NT2/D1 (cell line): ENCODE measurements at regions not wholly inside any gene's neighbourhood (a gene's known extent, or its start where the extent isn't known, plus 50 kb on each side); places are given as distances from the start of the nearest gene placed in this dataset.

ENCODE experiments used
- DNase-seq: peaks from one replicate; pipeline ENCODE4 v3.0.0-alpha.2; 2011; ENCODE audit warnings: low read depth, low spot score
- H3K27me3 ChIP-seq: 2 replicates; pipeline ENCODE4 v1.6.0; 2011; ENCODE audit warnings: mild to moderate bottlenecking; ENCODE audit not compliant: insufficient read length, insufficient read depth
- H3K36me3 ChIP-seq: 2 replicates; pipeline ENCODE4 v1.6.1; 2011; ENCODE audit warnings: mild to moderate bottlenecking, low read length, mixed read lengths; ENCODE audit not compliant: insufficient read depth, insufficient read length
- H3K4me1 ChIP-seq: 2 replicates; pipeline ENCODE4 v1.5.1; 2011; ENCODE audit not compliant: insufficient read depth, insufficient read length
- H3K4me3 ChIP-seq: 2 replicates; pipeline ENCODE4 v1.5.1; 2011; ENCODE audit warnings: low read depth; ENCODE audit not compliant: insufficient read length
- H3K9ac ChIP-seq: 2 replicates; pipeline ENCODE4 v1.6.0; 2011; ENCODE audit warnings: low read depth; ENCODE audit not compliant: insufficient read length
- H3K9me3 ChIP-seq: 2 replicates; pipeline ENCODE4 v1.5.1; 2011; ENCODE audit warnings: mild to moderate bottlenecking, low read length; ENCODE audit not compliant: insufficient read depth
- SUZ12 ChIP-seq: IDR thresholded peaks from 2 replicates; pipeline ENCODE4 v1.6.1; 2011; ENCODE audit not compliant: insufficient read length, insufficient read depth; ENCODE audit errors: extremely low read depth
- YY1 ChIP-seq: IDR thresholded peaks from 2 replicates; pipeline ENCODE4 v1.6.1; 2011; ENCODE audit not compliant: insufficient read length, insufficient read depth
- ZNF274 ChIP-seq: IDR thresholded peaks from 2 replicates; pipeline ENCODE4 v1.6.1; 2011; ENCODE audit warnings: mild to moderate bottlenecking, low read depth, low read length

GRCh38 chr1:47524272-47524671, 86.4 kb downstream of the FOXD2 start:
- Histone ChIP-seq H3K36me3 (no peaks in the 10 kb centered on the region), H3K27me3 (peaks cover 7% of the 10 kb centered on the region), H3K9ac (no peak overlapping the region), H3K4me1 (peaks cover 3% of the 10 kb centered on the region), H3K9me3 (peaks cover 30% of the 10 kb centered on the region), H3K4me3 (no peak overlapping the region)
- DNase-seq = no peak
- TF ChIP-seq SUZ12 (no peak), YY1 (no peak), ZNF274 (no peak)

GRCh38 chr1:47527653-47528272, 89.9 kb downstream of the FOXD2 start:
- Histone ChIP-seq H3K36me3 (no peaks in the 10 kb centered on the region), H3K9me3 (peaks cover 43% of the 10 kb centered on the region), H3K4me1 (peaks cover 3% of the 10 kb centered on the region), H3K9ac (no peak overlapping the region), H3K4me3 (no peak overlapping the region), H3K27me3 (no peaks in the 10 kb centered on the region)
- TF ChIP-seq SUZ12 = no peak
- TF ChIP-seq ZNF274 = no peak
- TF ChIP-seq YY1 = no peak
- DNase-seq = no peak

GRCh38 chr1:47529520-47530098, 91.8 kb downstream of the FOXD2 start:
- no peaks in the 10 kb centered on the region for H3K27me3 ChIP-seq
- TF ChIP-seq ZNF274 (no peak), SUZ12 (no peak), YY1 (no peak)
- H3K9me3 ChIP-seq = peaks cover 43% of the 10 kb centered on the region
- peaks cover 7% of the 10 kb centered on the region for H3K4me1 ChIP-seq
- H3K9ac ChIP-seq = no peak overlapping the region
- DNase-seq = no peak
- H3K36me3 ChIP-seq = no peaks in the 10 kb centered on the region
- no peak overlapping the region for H3K4me3 ChIP-seq

DNA sequence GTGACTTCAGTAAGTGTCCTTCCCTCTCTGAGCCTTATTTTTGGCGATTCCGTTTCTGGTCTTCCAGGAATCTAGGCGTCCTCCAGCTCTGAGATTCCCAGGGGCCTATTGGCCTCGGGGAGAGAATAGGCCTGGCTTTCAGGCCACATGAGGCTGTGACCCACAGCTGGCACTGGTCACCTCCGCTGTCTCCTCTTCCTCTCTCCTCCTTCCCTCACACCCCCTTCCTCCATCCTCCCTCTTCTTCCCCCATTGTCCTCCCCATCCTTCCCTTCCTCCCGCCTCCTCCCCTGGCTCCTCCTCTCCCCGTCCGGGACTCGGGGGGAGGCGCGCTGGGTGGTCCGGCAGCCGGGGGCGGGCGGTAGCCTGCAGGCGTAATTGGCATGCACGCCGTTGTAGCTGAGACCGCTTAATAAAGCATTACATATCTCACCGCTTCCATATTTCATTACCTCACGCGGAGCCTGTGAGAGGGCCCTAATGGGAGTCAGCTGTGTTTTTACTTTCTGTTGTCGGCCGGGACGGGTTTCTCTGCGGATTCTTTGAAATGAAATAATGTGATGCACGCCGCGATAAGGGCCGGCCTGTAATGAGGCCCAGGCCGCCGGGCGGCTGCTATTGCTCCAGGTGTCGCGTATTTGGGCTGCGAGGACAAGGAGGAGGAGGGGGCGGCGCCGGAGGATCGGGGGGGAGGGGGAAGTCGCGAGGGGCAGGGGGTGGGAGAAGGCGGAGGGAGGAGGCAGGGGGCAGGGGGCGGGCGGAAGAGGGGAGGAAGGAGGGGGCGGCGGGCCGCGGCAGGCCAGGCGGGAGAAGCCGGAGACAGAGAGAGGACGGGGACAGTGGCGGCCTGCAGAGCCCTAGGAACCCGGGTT, 95.3 kb downstream of the FOXD2 start:
- Histone ChIP-seq H3K9me3 (peaks cover 24% of the 10 kb centered on the region), H3K36me3 (no peaks in the 10 kb centered on the region), H3K27me3 (no peaks in the 10 kb centered on the region), H3K4me1 (peaks cover 14% of the 10 kb centered on the region), H3K4me3 (peak overlapping the region; percentile 43), H3K9ac (peak overlapping the region; percentile 74)
- peak; percentile 79 for DNase-seq
- TF ChIP-seq ZNF274 (no peak), SUZ12 (no peak), YY1 (no peak)

- H3K9me3 ChIP-seq = peaks cover 17% of the 10 kb centered on the region
- no peaks in the 10 kb centered on the region for H3K27me3 ChIP-seq
- H3K4me1 ChIP-seq = peaks cover 14% of the 10 kb centered on the region
- peak overlapping the region; percentile 74 for H3K9ac ChIP-seq
- H3K4me3 ChIP-seq = peak overlapping the region; percentile 43
- DNase-seq = no peak
- H3K36me3 ChIP-seq = no peaks in the 10 kb centered on the region
- TF ChIP-seq SUZ12 = no peak
Observed at GRCh38 chr1:47533793-47534328, 96.0 kb downstream of the FOXD2 start.

DNA sequence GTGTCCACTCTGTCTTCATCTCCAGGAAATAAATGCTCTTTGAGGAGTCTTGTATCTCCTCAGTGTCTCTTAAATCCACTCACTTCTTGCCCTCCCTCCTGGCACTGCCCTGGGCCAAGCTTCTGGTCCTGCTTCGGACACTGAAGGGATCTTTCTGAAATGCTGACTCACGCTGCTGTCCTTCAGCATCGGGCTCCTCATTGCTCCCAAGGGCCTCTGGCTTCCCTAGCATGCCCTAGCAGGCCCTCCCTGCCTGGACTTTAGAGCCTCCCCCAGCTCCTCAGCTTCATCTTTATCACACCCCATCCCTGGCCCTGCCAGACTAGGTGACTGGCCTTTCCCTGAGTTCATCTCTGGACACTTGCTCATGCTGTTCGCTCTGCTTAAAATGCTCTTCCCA, 96.6 kb downstream of the FOXD2 start:
- Histone ChIP-seq H3K4me1 (peaks cover 14% of the 10 kb centered on the region), H3K27me3 (no peaks in the 10 kb centered on the region), H3K9me3 (peaks cover 11% of the 10 kb centered on the region), H3K4me3 (no peak overlapping the region), H3K9ac (peak overlapping the region; percentile 74), H3K36me3 (no peaks in the 10 kb centered on the region)
- DNase-seq = no peak
- no peak for TF ChIP-seq YY1
- TF ChIP-seq ZNF274 = no peak
- no peak for TF ChIP-seq SUZ12

- Histone ChIP-seq H3K9ac (no peak overlapping the region), H3K9me3 (no peaks in the 10 kb centered on the region), H3K4me1 (peaks cover 14% of the 10 kb centered on the region), H3K4me3 (no peak overlapping the region), H3K36me3 (no peaks in the 10 kb centered on the region), H3K27me3 (no peaks in the 10 kb centered on the region)
- DNase-seq = no peak
- TF ChIP-seq YY1 = no peak
- TF ChIP-seq SUZ12 = no peak
- no peak for TF ChIP-seq ZNF274
Observed at GRCh38 chr1:47536646-47537118, 98.8 kb downstream of the FOXD2 start.
